ENCODE measurements at regions not wholly inside any gene's neighbourhood (a gene's known extent, or its start where the extent isn't known, plus 50 kb on each side); places are given as distances from the start of the nearest gene placed in this dataset.

DNA sequence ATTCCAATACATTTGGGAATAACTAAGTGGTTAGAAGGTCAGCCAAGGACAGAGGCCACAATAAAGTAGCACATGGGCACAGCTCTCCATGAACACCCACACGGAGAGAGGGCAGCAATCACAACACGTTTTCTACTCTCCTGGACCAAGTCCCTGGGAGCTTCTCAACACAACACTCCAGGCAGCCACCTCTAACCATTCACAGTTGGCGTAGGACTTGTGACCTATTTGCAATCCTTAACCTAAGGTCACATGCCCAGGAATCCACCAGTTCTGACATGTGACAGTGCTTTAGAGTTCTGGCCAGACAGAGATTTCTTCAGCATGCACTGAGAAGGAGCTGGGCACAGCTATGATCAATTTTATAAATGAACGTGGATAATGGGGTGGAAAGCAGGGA, 280.8 kb downstream of the SHQ1 start:
- DNase-seq = no peak

DNA sequence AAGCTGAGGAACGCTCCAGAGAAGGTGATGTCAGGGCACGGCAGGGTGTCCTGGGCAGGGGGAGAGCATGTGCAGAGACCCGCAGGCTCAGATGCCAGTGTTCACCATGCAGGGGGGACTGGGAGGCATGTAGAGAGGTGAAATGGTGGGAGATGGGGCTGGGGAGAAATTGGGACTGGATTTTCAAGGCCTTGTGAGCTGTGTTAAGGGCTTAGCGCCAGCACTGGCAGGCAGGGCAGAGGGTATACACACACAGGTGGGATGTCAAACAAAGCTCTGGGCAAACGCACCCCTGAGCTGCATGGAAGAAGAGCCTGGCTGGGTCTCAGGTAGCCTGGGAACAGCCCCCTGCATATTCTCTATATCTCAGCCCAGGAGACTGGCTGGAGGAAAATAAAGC, 282.7 kb downstream of the SHQ1 start:
- no peak for DNase-seq

DNA sequence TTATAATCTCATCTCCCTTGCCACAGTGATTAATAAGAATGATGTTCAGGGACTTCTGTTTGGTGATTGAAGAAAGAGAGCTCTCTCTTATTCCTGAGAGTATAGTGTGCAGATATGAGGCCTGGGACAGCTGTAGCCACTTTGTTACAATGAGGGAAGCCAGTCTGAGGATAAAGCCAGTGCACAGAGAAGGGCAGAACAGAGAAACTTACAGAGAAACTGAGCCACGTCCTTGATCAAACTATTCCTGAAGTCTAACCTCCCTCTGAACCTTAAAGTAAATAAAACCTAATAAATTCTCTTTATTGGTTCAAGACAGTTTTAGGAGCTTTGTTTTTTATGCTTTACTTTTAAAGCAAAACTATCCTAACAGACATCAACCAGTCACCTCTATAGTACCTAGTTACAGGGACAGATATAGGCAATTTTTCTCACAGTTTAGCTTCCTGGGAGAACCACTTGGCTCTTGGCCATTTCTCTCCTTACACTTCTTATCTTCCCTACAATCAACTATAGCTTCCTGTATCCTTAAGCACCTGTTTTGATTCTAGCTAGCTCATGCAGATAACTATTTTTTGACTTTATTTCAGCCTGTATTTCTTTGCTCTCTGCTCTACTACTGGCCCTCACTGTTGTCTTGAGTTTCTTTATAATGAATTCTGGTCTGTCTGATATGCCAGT, 284.4 kb downstream of the SHQ1 start:
- no peak for DNase-seq

GRCh38 chr3:72560846-72561675, 287.2 kb downstream of the SHQ1 start:
- DNase-seq = no peak

DNA sequence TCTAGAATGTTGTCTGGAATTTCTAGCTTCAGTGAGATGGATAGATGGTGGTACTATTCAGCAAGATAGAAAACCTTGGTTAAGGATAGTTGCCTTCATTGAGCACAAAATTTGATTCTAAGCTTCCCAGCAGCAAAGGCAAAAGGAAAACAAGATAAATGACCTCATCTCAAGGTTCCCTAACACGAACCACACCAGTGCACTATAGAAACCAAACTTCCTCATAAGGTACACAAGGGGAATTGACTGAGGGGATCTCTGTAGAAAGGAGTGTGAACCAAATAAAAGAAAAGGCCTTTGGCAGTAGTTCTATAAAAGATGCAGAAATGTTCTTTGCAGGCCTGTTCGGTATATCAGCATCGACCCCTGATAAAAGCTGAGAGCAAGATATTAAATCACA, 288.9 kb downstream of the SHQ1 start:
- DNase-seq = no peak

DNA sequence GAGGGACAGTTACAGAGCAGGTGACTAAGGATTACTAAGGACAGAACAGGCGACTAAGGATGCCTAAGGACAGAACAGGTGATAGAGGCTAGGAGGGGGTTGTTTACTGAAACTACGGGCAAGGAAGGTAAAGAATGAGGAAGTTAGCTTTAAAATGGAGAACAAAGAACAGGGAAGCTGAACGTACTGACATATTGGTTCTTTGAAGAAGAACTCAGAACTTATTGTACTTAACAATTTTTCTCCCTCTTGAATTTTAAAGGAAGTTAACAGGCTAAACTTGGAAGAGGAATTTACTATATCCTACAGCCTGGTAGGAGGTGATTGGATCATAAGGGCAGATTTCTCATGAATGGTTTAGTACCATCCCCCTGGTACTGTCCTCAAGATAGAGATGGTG, 290.2 kb downstream of the SHQ1 start:
- DNase-seq = no peak

DNA sequence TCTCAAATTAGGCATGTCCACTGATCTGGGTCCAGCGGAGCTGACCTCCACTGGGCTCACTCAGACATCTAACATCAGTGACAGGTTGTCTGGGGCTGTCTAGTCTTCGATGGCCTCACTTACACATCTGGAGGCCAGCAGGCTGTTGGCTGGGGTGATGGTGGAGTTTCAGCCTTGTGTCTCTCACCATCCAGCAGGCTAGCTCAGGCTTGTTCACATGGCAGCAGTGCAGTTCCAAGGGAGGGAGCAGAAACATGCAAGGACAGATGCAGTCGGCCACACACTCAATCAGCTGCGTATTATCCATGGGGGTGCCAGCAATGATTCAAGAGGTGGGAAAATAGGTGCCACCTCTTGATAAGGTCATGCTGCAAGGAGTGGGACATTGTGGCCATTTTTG, 292.5 kb downstream of the SHQ1 start:
- DNase-seq = no peak

DNA sequence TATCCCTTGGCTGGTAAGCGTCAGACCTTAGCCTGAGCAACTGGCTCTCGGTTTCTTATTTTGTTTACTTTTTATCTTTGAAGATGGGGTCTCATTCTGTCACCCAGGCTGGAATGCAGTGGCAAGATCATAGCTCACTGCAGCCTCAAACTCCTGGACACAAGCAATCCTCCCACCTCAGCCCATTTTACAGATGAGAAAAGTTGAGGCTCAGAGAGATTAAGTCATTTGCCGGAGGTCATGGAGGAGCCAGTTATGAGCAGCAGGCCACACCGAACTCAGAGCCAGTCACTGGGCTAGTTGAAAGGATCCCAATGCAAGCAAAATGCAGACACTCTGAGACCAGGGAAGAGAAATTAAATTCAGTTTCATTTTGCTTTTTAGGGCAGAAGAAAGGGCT, 293.6 kb downstream of the SHQ1 start:
- DNase-seq = no peak

- no peak for DNase-seq
Measured at GRCh38 chr3:72553298-72553697, 294.9 kb downstream of the SHQ1 start.

DNA sequence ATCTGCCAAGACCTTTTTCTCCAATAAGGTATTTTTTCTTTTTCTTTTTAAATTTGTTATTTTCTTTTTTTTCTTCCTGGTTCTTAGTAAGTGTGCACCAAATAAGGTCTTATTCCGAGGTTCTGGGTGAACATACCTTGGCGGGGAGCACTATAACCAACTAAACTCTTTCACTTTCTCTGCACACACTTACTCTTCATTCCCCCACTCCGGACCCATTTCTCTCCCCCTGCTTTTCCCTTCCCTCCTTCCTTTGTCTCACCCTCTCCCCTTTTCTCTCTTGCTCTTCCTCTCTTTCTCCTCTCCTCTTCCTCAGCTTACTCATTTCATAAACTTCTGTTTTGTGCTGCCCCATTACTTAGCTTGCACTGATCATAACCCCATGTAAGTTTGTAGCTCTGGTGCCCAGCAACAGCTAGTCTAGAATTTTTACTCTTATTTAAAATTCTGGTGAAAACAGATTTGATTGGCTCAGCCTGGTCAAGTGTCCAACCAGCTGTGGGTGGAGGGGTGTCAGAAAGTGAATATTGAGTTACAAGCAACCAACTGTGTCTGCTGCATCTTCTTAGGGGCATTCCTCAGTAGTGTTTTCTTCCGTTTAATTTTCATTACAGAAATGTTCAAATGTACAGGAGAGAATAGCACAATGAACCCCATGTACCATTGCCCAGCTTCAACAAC, 297.5 kb downstream of the SHQ1 start:
- DNase-seq = no peak

DNA sequence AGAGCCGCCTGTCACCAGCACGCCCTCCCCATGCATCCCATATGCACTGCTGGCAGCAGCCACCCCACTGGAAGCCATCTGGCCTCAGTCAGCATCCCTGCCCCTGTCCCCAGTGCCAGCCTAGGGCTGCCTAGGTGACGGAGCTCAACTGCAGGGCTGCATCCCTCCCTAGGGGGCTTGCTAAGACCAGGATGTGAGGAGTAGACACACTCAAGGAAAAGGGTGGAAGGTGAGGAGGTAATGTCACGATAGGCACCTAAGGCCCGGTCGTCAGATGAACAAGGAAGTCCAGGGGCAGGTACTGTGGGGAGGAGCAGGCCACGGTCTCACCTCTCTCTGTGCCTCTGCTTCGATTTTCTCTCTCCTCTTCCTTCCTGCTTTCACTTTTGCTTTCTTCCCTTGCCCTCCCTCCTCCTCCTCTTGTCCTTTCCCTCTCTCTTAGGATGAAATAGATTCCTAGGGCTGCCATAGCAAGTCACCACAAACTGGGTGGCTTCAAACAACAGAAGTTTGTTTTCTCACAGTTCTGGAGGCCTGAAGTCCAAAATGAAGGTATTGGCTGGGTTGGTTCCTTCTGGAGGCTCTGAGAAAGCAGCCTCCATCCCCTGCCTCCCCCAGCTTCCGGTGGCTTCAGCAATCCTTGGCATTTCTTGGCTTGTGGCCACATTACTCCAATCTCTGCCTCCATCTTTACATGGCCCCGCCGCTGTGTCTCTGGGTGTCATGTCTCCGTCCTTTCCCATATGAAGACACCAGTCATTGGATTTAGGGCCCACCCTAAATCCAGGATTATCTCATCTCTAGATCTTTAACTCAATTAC, 298.3 kb downstream of the SHQ1 start:
- DNase-seq = no peak

GRCh38 chr3:72548981-72549380, 299.3 kb downstream of the SHQ1 start:
- DNase-seq = no peak

DNA sequence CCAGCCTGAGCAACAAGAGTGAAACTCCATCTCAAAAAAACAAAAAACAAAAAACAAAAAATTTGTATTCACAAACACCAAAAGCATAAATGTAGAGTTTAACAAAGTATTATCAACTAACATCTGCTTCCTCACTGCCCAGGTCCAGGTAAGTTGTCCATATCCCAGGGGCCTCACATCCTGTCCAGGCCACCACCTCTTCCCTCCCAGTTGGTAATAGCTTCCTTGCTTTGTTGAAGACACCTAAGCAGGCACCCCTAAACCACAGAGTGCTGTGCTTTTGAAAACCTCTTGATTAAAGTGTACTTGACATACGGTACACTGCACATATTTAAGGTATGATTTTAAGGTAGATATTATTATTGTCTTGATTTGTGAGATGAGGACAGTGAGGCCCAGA, 299.8 kb downstream of the SHQ1 start:
- DNase-seq = no peak

DNA sequence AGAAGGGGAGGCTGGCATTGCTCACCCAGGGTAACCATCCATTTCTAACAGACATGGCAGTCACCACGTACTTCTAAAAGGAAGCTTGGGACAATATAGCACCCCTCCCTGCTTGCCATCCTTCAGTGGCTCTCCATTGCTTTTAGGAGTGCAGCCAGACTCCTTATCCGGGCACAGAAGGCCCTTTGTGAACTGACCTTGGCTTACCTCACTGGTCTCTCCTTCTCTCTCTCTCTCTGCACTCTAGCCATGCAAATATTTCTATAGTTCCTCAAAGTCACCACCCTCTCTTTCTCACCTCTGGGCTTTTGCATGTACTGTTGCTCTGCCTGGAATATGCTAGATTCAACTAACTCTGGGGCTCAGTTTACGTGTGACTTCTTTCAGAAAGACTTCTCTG, 301.1 kb downstream of the SHQ1 start:
- no peak for DNase-seq

DNA sequence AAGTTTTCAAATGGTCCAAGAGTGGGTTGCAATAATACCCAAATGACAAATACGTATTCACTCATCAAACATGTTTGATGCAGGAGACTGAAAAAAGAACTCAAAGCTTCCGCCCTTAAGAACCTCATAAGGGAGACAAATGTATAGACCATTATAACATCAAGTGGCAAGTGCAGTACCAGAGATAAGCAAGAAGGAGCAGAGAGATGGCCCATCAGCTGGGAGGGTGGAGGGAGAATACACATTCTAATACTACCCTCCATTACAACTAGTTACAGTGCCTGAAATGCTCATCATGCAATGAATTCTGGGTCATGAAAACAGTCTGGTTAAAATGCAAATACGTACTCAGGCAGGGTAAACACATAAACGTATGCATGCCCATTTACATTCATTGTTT, 304.0 kb downstream of the SHQ1 start:
- no peak for DNase-seq

GRCh38 chr3:72543246-72543645, 305.0 kb downstream of the SHQ1 start:
- DNase-seq = no peak

GRCh38 chr3:72542781-72543180, 305.5 kb downstream of the SHQ1 start:
- DNase-seq = no peak

DNA sequence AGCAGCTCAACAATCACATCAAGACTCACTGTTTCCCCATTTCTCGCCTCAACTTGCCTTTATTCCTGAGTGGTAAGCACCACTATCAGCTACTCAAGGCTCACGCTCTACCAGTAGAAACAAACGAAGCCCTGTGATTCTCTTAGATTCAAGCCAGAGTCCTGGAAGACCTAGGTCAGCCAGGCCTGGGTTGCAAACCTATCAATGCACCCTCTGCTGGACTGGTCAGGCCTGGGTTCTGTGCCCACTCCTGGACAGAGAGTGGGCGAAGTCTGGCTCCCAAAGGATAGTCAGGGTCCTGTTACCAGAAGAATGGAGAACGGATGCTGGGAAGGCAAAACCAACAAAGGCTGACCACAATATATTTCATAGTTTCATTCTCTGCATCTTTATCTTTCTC, 308.4 kb downstream of the SHQ1 start:
- DNase-seq = no peak

- DNase-seq = no peak
Measured at GRCh38 chr3:72538070-72538745, 310.0 kb downstream of the SHQ1 start.

DNA sequence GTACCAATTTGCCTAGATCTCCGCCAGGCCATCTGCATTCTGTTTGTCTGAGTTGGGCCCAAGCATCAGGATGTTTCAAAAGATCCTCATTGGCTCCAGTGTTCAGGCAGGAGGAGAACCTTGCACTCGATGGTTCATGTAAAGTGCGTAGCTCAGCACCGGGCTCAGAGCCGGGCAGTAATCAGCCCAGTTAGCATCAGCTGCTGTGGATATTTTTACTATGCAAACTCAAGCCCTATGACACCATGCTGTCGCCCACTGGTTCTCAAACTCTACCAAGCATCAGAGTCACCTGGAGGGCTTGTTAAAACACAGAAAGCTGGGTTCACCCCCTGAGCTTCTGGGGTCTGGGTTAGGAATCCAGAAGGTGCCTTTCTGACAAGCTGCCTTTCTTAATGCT, 310.8 kb downstream of the SHQ1 start:
- no peak for DNase-seq

DNA sequence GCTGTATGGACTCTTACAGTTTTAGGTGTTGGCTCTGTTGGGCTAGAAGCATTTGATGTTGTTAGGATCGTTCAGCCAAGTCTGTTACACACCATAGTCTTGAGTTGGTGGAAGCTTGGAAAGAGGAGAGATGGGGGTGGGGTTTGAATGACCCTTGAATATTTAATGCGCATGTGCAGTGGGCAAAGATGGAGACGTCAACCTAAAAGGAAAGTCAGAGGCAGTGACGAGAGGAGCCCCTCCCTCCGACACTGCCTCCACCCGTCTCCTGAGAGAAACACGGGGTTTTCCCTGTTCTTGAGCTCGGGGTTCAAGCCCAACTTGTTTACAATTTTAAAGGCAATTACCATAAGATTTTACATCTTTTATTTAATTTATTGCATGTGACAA, 311.4 kb downstream of the SHQ1 start:
- DNase-seq = no peak

All from muscle of back (tissue), 3 donors.